Peyer's patch (tissue), 4 donors: ENCODE measurements at regions not wholly inside any gene's neighbourhood (a gene's known extent, or its start where the extent isn't known, plus 50 kb on each side); places are given as distances from the start of the nearest gene placed in this dataset.

Experiments used
- DNase-seq, 3 donors: peaks; one replicate each; pipeline ENCODE4 v3.0.0-alpha.2; 2017 to 2019
- H3K27ac ChIP-seq, 4 donors: fragments of 200-600 bp; sonication (generic); one replicate each; pipeline ENCODE4 v1.5.1; 2016 to 2019
- H3K27me3 ChIP-seq, 2 donors: fragments of 200-600 bp; sonication (generic); one replicate each; pipeline ENCODE4 v1.5.1; 2019
- H3K36me3 ChIP-seq, 3 donors: fragments of 200-600 bp; sonication (generic); one replicate each; pipeline ENCODE4 v1.5.1; 2016 to 2019
- H3K4me1 ChIP-seq, 4 donors: fragments of 200-600 bp; sonication (generic); one replicate each; pipeline ENCODE4 v1.5.1; 2016 to 2019
- H3K4me3 ChIP-seq, 4 donors: fragments of 200-600 bp; sonication (generic); 1 replicate in 3 of 4; 2 replicates in 1 of 4; pipeline ENCODE4 v1.5.1; 2016 to 2019; ENCODE audit warnings: mild to moderate bottlenecking in 1 of 4
- H3K9me3 ChIP-seq, 4 donors: fragments of 200-600 bp; sonication (generic); one replicate each; pipeline ENCODE4 v1.5.1; 2016 to 2019; ENCODE audit warnings: mild to moderate bottlenecking in 1 of 4
- CTCF ChIP-seq, 6 experiments: fragments of 450-650 bp in 4 of 6; fragments of 200-600 bp in 2 of 6; sonication (generic) in 1 of 6; IDR thresholded peaks; one replicate each; pipeline ENCODE4 v1.5.1; 2017 to 2019; ENCODE audit warnings: antibody characterized with exemption in 6 of 6, mild to moderate bottlenecking in 3 of 6, moderate library complexity in 1 of 6
- POLR2A ChIP-seq, 2 donors: fragments of 450-650 bp; IDR thresholded peaks; one replicate each; pipeline ENCODE4 v1.5.1; 2017; ENCODE audit warnings: antibody characterized with exemption in 2 of 2, mild to moderate bottlenecking in 2 of 2, moderate library complexity in 2 of 2

- Histone ChIP-seq H3K27ac (no peak overlapping the region), H3K4me3 (no peak overlapping the region), H3K36me3 (no peaks in the 10 kb centered on the region), H3K9me3 (no peaks in the 10 kb centered on the region), H3K4me1 (no peaks in the 10 kb centered on the region), H3K27me3 (no peaks in the 10 kb centered on the region)
- TF ChIP-seq CTCF (IDR thresholded peaks at IDR 0.05) (no peak), POLR2A (IDR thresholded peaks at IDR 0.05) (no peak)
- DNase-seq = no peak
Measured at GRCh38 chr4:14708574-14708973, 293.7 kb upstream of the CPEB2 start.

- no peak overlapping the region for H3K4me3 ChIP-seq
- no peak overlapping the region for H3K27ac ChIP-seq
- no peaks in the 10 kb centered on the region for H3K4me1 ChIP-seq
- no peaks in the 10 kb centered on the region for H3K36me3 ChIP-seq
- DNase-seq = no peak
- TF ChIP-seq POLR2A (IDR thresholded peaks at IDR 0.05) (no peak), CTCF (IDR thresholded peaks at IDR 0.05) (no peak)
- H3K27me3 ChIP-seq = no peaks in the 10 kb centered on the region
- H3K9me3 ChIP-seq = no peaks in the 10 kb centered on the region
Measured at GRCh38 chr4:14711259-14711658, 291.0 kb upstream of the CPEB2 start.

GRCh38 chr4:14716691-14717090 lies 285.6 kb upstream of the CPEB2 start:
- no peaks in the 10 kb centered on the region for H3K36me3 ChIP-seq
- TF ChIP-seq CTCF (IDR thresholded peaks at IDR 0.05) (no peak), POLR2A (IDR thresholded peaks at IDR 0.05) (no peak)
- no peaks in the 10 kb centered on the region for H3K9me3 ChIP-seq
- no peaks in the 10 kb centered on the region for H3K27me3 ChIP-seq
- DNase-seq = no peak
- H3K4me3 ChIP-seq = no peak overlapping the region
- no peak overlapping the region for H3K27ac ChIP-seq
- no peaks in the 10 kb centered on the region for H3K4me1 ChIP-seq

GRCh38 chr4:14719053-14719452 lies 283.2 kb upstream of the CPEB2 start:
- DNase-seq = no peak
- Histone ChIP-seq H3K9me3 (no peaks in the 10 kb centered on the region), H3K27me3 (no peaks in the 10 kb centered on the region), H3K4me1 (no peaks in the 10 kb centered on the region), H3K36me3 (no peaks in the 10 kb centered on the region), H3K4me3 (no peak overlapping the region), H3K27ac (no peak overlapping the region)
- no peak for TF ChIP-seq CTCF (IDR thresholded peaks at IDR 0.05)
- no peak for TF ChIP-seq POLR2A (IDR thresholded peaks at IDR 0.05)

GRCh38 chr4:14726441-14726840 lies 275.8 kb upstream of the CPEB2 start:
- Histone ChIP-seq H3K4me1 (no peaks in the 10 kb centered on the region), H3K27me3 (no peaks in the 10 kb centered on the region), H3K27ac (no peak overlapping the region), H3K36me3 (no peaks in the 10 kb centered on the region), H3K9me3 (no peaks in the 10 kb centered on the region), H3K4me3 (no peak overlapping the region)
- TF ChIP-seq POLR2A (IDR thresholded peaks at IDR 0.05) (no peak), CTCF (IDR thresholded peaks at IDR 0.05) (no peak)
- DNase-seq = no peak

- H3K9me3 ChIP-seq = no peaks in the 10 kb centered on the region
- H3K27ac ChIP-seq = no peak overlapping the region
- H3K36me3 ChIP-seq = no peaks in the 10 kb centered on the region
- H3K4me3 ChIP-seq = no peak overlapping the region
- H3K27me3 ChIP-seq = no peaks in the 10 kb centered on the region
- no peaks in the 10 kb centered on the region for H3K4me1 ChIP-seq
- no peak for TF ChIP-seq POLR2A (IDR thresholded peaks at IDR 0.05)
- no peak for TF ChIP-seq CTCF (IDR thresholded peaks at IDR 0.05)
- DNase-seq = no peak
Measured at GRCh38 chr4:14726877-14727361, 275.4 kb upstream of the CPEB2 start.
